ENCODE measurements at regions not wholly inside any gene's neighbourhood (a gene's known extent, or its start where the extent isn't known, plus 50 kb on each side); places are given as distances from the start of the nearest gene placed in this dataset.

DNA sequence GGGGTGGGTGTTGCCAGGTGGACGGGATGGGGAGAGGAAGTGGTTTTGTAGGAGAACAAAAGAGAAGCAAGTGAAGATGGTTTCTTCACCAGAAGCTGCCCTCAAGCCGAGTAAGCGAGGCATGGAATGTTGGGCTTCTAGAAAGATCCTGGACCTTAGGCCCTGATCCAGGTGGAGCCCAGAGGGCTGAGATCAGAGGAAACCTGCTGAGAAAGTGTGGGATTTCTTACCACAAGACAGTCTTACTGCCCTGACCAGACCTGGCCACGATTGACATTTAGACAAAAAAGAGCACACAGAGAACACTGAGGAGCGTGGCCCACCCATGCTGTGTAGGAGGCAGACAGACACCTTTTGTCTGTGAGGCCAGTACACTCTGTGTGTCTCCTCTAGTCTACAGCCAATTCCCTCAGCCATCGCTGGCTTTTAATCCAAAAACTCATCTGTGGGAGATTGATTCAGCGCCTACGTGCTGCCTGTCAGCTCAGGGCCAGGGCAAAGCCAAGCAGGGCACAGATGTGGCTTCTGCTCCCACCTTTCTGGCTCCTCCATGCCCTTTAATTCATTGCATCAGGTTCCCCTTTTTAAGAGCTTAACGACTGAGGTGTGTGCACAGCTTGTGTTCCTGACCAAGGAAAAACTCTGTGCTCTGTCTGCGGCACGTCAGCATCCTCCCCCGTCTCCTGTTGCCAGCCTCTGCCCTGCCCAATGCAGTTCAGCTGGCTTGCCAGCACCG is 123.3 kb downstream of the AKAP11 start:
- no TSS peak for BruUV-seq (replicated peaks)
- Histone ChIP-seq H3K9me3 (ENCODE audit: control insufficient read depth, insufficient read depth, low read depth, low read length) (no peaks in the 10 kb centered on the region), H3K4me3 (ENCODE audit: low read depth in 2 of 2, low read length in 2 of 2) (no peak overlapping the region), H3K27me3 (ENCODE audit: control insufficient read depth, insufficient read depth, low read length) (no peaks in the 10 kb centered on the region), H3K27ac (ENCODE audit: low read length) (no peak overlapping the region), H3K36me3 (ENCODE audit: control insufficient read depth, insufficient read depth, low read length) (no peaks in the 10 kb centered on the region), H3K4me1 (ENCODE audit: control insufficient read depth, insufficient read depth, low read length) (no peaks in the 10 kb centered on the region)
- intact Hi-C loops (cut with micrococcal nuclease; ENCODE audit: unreplicated experiment) (no loop called here), in situ Hi-C loops (cut with HindIII; ENCODE audit: low pct_unique_long_range_greater_than_20kb, low sequenced_read_pairs) (no loop called here)
- TF ChIP-seq, protein P1, sequence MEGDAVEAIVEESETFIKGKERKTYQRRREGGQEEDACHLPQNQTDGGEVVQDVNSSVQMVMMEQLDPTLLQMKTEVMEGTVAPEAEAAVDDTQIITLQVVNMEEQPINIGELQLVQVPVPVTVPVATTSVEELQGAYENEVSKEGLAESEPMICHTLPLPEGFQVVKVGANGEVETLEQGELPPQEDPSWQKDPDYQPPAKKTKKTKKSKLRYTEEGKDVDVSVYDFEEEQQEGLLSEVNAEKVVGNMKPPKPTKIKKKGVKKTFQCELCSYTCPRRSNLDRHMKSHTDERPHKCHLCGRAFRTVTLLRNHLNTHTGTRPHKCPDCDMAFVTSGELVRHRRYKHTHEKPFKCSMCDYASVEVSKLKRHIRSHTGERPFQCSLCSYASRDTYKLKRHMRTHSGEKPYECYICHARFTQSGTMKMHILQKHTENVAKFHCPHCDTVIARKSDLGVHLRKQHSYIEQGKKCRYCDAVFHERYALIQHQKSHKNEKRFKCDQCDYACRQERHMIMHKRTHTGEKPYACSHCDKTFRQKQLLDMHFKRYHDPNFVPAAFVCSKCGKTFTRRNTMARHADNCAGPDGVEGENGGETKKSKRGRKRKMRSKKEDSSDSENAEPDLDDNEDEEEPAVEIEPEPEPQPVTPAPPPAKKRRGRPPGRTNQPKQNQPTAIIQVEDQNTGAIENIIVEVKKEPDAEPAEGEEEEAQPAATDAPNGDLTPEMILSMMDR (IDR thresholded peaks at IDR 0.05): no peak
- TF ChIP-seq, protein P2, sequence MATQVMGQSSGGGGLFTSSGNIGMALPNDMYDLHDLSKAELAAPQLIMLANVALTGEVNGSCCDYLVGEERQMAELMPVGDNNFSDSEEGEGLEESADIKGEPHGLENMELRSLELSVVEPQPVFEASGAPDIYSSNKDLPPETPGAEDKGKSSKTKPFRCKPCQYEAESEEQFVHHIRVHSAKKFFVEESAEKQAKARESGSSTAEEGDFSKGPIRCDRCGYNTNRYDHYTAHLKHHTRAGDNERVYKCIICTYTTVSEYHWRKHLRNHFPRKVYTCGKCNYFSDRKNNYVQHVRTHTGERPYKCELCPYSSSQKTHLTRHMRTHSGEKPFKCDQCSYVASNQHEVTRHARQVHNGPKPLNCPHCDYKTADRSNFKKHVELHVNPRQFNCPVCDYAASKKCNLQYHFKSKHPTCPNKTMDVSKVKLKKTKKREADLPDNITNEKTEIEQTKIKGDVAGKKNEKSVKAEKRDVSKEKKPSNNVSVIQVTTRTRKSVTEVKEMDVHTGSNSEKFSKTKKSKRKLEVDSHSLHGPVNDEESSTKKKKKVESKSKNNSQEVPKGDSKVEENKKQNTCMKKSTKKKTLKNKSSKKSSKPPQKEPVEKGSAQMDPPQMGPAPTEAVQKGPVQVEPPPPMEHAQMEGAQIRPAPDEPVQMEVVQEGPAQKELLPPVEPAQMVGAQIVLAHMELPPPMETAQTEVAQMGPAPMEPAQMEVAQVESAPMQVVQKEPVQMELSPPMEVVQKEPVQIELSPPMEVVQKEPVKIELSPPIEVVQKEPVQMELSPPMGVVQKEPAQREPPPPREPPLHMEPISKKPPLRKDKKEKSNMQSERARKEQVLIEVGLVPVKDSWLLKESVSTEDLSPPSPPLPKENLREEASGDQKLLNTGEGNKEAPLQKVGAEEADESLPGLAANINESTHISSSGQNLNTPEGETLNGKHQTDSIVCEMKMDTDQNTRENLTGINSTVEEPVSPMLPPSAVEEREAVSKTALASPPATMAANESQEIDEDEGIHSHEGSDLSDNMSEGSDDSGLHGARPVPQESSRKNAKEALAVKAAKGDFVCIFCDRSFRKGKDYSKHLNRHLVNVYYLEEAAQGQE (IDR thresholded peaks at IDR 0.05; ENCODE audit: insufficient read depth in 1 of 2, low read depth in 2 of 2, low read length in 1 of 2): no peak
- TF ChIP-seq TCF7L2 (IDR thresholded peaks at IDR 0.05; ENCODE audit: low read depth, low read length): no peak
- TF ChIP-seq SIN3A (IDR thresholded peaks at IDR 0.05; ENCODE audit: borderline replicate concordance, insufficient read depth, low read depth, low read length): no peak
- no peak for TF ChIP-seq POLR2AphosphoS5 (IDR thresholded peaks at IDR 0.05; ENCODE audit: low read depth, low read length)
- ChIA-PET CTCF (no interaction called here), POLR2A (no interaction called here)
- ATAC-seq (no peak), DNase-seq (ENCODE audit: low read depth, low spot score) (no peak)

GRCh38 chr13:42396501-42396900 is 124.5 kb downstream of the AKAP11 start:
- Histone ChIP-seq H3K9me3 (ENCODE audit: control insufficient read depth, insufficient read depth, low read depth, low read length) (no peaks in the 10 kb centered on the region), H3K4me3 (ENCODE audit: low read depth in 2 of 2, low read length in 2 of 2) (no peak overlapping the region), H3K4me1 (ENCODE audit: control insufficient read depth, insufficient read depth, low read length) (no peaks in the 10 kb centered on the region), H3K27me3 (ENCODE audit: control insufficient read depth, insufficient read depth, low read length) (no peaks in the 10 kb centered on the region), H3K36me3 (ENCODE audit: control insufficient read depth, insufficient read depth, low read length) (no peaks in the 10 kb centered on the region), H3K27ac (ENCODE audit: low read length) (no peak overlapping the region)
- TF ChIP-seq, protein P1 (IDR thresholded peaks at IDR 0.05): no peak
- TF ChIP-seq SIN3A (IDR thresholded peaks at IDR 0.05; ENCODE audit: borderline replicate concordance, insufficient read depth, low read depth, low read length) (no peak), TCF7L2 (IDR thresholded peaks at IDR 0.05; ENCODE audit: low read depth, low read length) (no peak), POLR2AphosphoS5 (IDR thresholded peaks at IDR 0.05; ENCODE audit: low read depth, low read length) (no peak)
- TF ChIP-seq, protein P2 (IDR thresholded peaks at IDR 0.05; ENCODE audit: insufficient read depth in 1 of 2, low read depth in 2 of 2, low read length in 1 of 2): no peak
- ChIA-PET CTCF (no interaction called here), POLR2A (no interaction called here)
- in situ Hi-C loops (cut with HindIII; ENCODE audit: low pct_unique_long_range_greater_than_20kb, low sequenced_read_pairs) (no loop called here), intact Hi-C loops (cut with micrococcal nuclease; ENCODE audit: unreplicated experiment) (no loop called here)
- no TSS peak for BruUV-seq (replicated peaks)
- ATAC-seq (no peak), DNase-seq (ENCODE audit: low read depth, low spot score) (no peak)
